ENCODE measurements at regions not wholly inside any gene's neighbourhood (a gene's known extent, or its start where the extent isn't known, plus 50 kb on each side); places are given as distances from the start of the nearest gene placed in this dataset.

DNA sequence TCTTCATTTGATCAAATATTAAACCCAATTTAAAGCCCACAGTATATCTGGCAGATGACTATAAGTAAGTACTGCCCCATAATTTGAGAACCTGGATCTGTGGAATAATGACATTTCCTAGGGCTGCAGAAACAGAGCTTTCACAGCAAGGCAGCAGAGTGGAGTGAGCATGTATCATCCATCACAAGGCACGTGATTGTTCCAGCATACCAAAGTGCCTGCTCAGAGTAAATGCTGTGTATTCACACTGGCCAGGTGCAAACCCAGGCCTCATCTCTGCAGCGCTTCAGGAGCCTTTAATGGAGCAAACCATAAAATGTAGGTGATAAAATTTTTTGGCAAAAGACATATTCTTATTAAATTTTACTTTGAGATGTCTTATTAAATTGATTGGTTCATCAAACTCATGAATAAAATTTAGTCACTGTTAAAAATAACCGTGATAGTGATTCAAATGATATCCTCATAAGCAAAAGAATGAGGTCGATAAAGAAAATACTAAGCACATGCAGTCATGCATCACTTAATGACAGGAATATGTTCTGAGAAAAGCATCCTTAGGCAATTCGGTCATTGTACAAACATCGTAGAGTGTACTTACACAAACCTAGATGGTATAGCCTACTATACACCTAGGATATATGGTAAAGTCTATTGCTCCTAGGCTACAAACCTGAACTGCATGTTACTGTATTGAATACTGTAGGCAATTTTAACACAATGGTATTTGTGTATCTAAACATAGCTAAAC lies 99.3 kb upstream of the SLC24A5 start:
- no peak for DNase-seq (ENCODE audit: low read depth)
- H3K4me3 ChIP-seq (ENCODE audit: low read depth, low read length) = no peak overlapping the region
- TF ChIP-seq, protein P1, sequence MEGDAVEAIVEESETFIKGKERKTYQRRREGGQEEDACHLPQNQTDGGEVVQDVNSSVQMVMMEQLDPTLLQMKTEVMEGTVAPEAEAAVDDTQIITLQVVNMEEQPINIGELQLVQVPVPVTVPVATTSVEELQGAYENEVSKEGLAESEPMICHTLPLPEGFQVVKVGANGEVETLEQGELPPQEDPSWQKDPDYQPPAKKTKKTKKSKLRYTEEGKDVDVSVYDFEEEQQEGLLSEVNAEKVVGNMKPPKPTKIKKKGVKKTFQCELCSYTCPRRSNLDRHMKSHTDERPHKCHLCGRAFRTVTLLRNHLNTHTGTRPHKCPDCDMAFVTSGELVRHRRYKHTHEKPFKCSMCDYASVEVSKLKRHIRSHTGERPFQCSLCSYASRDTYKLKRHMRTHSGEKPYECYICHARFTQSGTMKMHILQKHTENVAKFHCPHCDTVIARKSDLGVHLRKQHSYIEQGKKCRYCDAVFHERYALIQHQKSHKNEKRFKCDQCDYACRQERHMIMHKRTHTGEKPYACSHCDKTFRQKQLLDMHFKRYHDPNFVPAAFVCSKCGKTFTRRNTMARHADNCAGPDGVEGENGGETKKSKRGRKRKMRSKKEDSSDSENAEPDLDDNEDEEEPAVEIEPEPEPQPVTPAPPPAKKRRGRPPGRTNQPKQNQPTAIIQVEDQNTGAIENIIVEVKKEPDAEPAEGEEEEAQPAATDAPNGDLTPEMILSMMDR (IDR thresholded peaks at IDR 0.05; ENCODE audit: control insufficient read depth, extremely low read depth, insufficient read depth) = no peak

DNA sequence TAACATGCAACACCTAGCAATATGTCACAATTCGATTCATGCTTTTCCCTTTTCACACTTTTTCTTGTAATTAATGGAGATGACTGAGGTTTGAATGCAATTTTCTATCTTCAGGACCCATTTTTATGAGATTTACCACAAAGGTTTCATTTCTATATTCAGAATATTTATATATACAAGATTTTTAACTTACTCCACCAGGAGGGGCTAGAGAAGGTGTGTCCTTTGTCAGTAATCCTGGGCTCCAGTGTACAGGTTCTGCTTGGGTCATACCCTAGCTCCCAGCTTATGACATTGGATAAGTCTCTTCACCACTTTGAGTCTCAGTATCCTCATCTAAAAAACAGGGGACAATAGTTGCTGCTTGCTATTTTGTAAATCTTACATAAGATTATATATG lies 95.7 kb upstream of the SLC24A5 start:
- TF ChIP-seq, protein P1 (IDR thresholded peaks at IDR 0.05; ENCODE audit: control insufficient read depth, extremely low read depth, insufficient read depth) = no peak
- no peak overlapping the region for H3K4me3 ChIP-seq (ENCODE audit: low read depth, low read length)
- DNase-seq (ENCODE audit: low read depth) = no peak

DNA sequence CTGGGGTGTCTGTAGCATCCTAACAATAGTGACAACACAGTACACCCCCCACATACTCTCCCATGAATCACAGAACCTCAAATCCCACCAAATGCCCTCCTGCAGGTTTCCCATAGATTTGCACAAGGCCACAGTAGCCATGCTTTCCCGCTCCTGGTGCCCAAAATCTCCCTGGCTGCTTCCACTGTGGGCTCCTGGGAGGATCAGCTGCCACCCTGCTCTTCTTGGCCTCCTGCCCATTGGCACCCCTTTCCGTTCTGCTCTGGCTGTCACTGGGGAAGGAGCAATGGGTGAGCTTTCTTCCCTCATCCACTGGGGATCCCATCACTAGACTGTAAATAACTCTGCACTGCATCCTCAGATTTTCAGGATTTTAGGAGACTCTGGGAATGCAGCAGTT lies 92.1 kb upstream of the SLC24A5 start:
- no peak for DNase-seq (ENCODE audit: low read depth)
- H3K4me3 ChIP-seq (ENCODE audit: low read depth, low read length) = no peak overlapping the region
- TF ChIP-seq, protein P1 (IDR thresholded peaks at IDR 0.05; ENCODE audit: control insufficient read depth, extremely low read depth, insufficient read depth) = no peak

DNA sequence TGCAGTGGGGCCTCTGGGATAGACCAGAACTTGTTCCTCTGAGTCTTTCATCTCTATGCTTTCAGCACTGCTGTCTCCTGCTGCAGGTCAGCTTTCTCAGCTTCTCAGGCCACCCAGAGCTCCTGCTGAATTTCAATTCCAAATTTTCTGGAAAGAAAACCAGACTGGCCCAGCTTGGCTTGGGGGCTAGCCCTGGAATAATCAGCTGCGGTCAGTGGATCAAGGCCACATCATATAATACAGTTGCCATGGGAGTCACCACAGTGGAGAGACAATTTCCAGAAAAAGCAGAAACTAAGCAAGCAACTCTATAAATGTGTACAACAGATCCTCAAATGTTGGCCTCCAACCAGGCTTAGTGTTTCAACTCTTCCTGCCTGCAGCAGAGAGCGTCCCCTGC lies 91.1 kb upstream of the SLC24A5 start:
- TF ChIP-seq, protein P1 (IDR thresholded peaks at IDR 0.05; ENCODE audit: control insufficient read depth, extremely low read depth, insufficient read depth) = no peak
- no peak overlapping the region for H3K4me3 ChIP-seq (ENCODE audit: low read depth, low read length)
- no peak for DNase-seq (ENCODE audit: low read depth)

DNA sequence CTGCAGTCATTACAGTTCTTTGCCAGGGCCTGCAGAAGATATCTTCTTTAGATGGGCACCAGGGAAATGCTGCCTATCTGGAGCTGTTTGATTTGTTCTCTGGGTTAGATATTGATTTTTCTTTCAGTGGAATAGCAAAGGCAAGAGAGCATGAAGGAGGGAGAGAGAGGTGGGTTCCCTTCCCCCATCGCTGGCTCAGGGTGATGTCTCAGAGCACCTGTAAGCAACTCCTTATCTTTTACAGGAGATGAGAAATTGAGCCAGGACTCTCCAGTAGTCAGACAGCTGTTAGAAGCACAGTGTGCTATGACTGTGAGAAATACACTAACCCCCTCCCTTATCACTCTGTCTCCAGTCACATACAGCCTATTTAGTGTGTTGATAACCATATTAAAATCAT lies 89.3 kb upstream of the SLC24A5 start:
- no peak for DNase-seq (ENCODE audit: low read depth)
- TF ChIP-seq, protein P1 (IDR thresholded peaks at IDR 0.05; ENCODE audit: control insufficient read depth, extremely low read depth, insufficient read depth) = no peak
- H3K4me3 ChIP-seq (ENCODE audit: low read depth, low read length) = no peak overlapping the region

DNA sequence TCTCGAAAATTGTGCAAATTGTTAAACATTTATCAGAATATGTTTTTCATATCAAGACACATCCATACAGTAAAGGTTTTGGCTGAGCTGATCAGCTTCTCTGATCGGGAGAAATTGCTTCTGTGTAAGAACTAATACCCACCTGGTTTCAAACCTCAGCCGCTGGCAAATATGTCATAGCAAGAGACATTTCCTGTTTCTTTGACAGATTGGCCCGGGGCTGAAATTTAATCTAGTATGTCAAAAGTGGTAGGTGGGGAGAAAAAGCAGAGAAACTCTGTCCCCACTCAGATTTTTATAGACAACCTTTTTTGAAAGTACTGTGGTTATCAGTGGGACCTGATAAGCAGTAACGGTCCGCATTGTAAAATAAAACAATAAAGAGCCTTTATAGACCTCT lies 88.8 kb upstream of the SLC24A5 start:
- no peak overlapping the region for H3K4me3 ChIP-seq (ENCODE audit: low read depth, low read length)
- TF ChIP-seq, protein P1 (IDR thresholded peaks at IDR 0.05; ENCODE audit: control insufficient read depth, extremely low read depth, insufficient read depth) = no peak
- no peak for DNase-seq (ENCODE audit: low read depth)

DNA sequence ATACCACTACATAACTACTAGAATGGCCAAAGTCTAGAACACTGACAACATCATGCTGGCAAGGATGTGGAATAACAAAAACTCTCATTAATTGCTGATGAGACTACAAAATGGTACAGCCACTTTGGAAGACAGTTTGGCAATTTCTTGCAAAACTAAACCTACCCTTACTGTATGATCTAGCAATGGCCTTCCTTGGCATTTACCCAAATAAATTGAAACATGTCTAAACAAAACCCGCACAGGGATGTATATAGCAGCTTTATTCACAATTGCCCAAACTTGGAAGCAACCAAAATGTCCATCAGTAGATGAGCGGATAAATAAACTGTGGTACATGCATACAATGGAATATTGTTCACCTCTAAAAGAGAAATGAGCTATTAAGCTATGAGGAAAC lies 87.9 kb upstream of the SLC24A5 start:
- TF ChIP-seq, protein P1 (IDR thresholded peaks at IDR 0.05; ENCODE audit: control insufficient read depth, extremely low read depth, insufficient read depth) = no peak
- no peak for DNase-seq (ENCODE audit: low read depth)
- H3K4me3 ChIP-seq (ENCODE audit: low read depth, low read length) = no peak overlapping the region
